Suprapubic skin (tissue), 3 donors: ENCODE measurements at regions not wholly inside any gene's neighbourhood (a gene's known extent, or its start where the extent isn't known, plus 50 kb on each side); places are given as distances from the start of the nearest gene placed in this dataset.

ENCODE experiments used
- POLR2A ChIP-seq, 2 donors: fragments of 450-650 bp; IDR thresholded peaks; one replicate each; pipeline ENCODE4 v1.6.1; 2017; ENCODE audit warnings: antibody characterized with exemption in 2 of 2, mild to moderate bottlenecking in 2 of 2, moderate library complexity in 2 of 2
- TF ChIP-seq, protein P1 (sequence below), 2 donors: fragments of 200-600 bp in 1 of 2; fragments of 450-650 bp in 1 of 2; sonication (generic) in 1 of 2; IDR thresholded peaks; one replicate each; pipeline ENCODE4 v1.5.1; 2016 to 2019; ENCODE audit warnings: antibody characterized with exemption in 2 of 2, mild to moderate bottlenecking in 1 of 2, moderate library complexity in 1 of 2

DNA sequence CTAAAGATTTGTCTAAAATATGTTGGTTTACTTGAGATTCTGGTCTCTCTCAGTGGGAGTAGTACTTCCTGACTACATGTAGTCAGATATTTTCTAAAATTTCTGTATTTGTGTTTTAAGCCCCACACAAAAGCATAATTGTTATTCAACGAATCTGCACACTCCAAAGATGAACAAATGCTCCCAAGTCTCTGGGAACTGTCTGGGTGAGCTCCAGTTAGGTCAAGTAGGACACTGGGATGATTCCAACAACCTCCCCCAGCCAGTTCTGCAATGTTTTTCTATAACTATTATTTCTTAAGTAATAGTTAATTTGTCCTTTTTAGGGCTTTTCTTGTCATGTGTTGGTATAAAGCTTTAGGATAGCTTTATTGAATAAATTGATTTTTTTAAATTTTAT, 174.6 kb downstream of the FAM174A start:
- TF ChIP-seq, protein P1, sequence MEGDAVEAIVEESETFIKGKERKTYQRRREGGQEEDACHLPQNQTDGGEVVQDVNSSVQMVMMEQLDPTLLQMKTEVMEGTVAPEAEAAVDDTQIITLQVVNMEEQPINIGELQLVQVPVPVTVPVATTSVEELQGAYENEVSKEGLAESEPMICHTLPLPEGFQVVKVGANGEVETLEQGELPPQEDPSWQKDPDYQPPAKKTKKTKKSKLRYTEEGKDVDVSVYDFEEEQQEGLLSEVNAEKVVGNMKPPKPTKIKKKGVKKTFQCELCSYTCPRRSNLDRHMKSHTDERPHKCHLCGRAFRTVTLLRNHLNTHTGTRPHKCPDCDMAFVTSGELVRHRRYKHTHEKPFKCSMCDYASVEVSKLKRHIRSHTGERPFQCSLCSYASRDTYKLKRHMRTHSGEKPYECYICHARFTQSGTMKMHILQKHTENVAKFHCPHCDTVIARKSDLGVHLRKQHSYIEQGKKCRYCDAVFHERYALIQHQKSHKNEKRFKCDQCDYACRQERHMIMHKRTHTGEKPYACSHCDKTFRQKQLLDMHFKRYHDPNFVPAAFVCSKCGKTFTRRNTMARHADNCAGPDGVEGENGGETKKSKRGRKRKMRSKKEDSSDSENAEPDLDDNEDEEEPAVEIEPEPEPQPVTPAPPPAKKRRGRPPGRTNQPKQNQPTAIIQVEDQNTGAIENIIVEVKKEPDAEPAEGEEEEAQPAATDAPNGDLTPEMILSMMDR (IDR thresholded peaks at IDR 0.05) = no peak
- no peak for TF ChIP-seq POLR2A (IDR thresholded peaks at IDR 0.05)
